ENCODE measurements at regions not wholly inside any gene's neighbourhood (a gene's known extent, or its start where the extent isn't known, plus 50 kb on each side); places are given as distances from the start of the nearest gene placed in this dataset.
"Not testable (repeated sequence)": the region's sequence is repeated elsewhere in the genome, so short reads cannot be mapped to it uniquely, and the experiment has no call there.

DNA sequence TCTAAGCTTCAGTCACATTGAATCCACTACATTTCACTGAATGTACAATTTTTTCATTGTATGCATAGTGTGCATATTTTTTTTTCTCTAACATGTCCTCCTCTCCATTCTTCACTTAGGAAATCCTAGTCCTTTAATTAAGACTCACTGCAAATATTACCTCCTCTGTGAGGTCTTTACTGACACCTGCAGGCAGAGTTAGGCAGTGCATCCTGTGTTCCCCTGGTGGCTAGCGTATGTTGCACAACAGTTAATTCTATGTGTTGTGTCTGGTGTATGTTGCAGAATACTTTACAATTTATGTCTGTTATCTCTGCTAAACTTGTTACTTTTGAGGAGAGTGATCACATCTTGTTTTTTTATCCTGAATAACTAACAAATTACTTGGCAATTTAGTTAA is 82.7 kb upstream of the NBPF20 start:
- H3K4me1 ChIP-seq; H3K27ac ChIP-seq; DNase-seq; H3K36me3 ChIP-seq; H3K4me3 ChIP-seq; intact Hi-C loops (cut with DNase I; ENCODE audit: low total_unique reads); H3K27me3 ChIP-seq; H3K9me3 ChIP-seq: not testable (repeated sequence)
- no CpG with 5 or more reads among the region's 1 CpG for WGBS, 5 donors

DNA sequence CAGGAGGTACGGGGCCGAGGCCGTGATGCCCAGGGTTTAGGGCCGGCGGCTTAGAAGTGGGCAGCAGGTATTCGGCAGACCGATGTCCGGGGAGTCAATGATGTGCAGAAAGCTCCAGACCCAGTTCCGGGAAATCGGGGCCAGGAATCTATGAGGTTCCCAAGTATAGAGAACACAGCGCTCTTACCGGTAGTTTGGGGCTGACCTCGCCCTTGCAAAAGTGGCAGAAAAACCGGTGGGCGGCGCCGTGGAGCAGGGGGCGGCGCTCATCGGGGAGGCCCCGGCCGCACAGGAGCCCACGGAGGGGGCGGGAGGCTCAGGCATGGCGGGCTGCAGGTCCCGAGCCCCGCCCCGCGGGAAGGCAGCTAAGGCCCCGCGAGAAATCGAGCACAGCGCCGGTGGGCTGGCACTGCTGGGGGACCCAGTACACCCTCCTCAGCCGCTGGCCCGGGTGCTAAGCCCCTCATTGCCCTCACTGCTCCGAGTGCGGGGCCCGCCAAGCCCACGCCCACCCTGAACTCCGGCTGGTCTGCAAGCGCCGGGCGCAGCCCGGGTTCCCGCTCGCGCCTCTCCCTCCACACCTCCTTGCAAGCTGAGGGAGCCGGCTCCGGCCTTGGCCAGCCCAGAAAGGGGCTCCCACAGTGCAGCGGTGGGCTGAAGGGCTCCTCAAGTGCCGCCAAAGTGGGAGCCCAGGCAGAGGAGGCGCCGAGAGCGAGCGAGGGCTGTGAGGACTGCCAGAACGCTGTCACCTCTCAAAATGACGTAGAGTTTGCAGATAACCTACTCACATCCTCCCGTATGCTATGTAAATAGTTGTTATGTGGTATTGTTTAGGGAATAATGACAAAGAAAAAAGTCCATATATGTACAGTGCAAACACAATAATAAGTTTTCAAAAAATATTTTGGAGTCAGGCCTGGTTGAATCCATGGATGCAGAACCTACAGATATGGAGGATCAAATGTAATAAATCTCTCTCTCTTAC is 80.6 kb upstream of the NBPF20 start:
- H3K9me3 ChIP-seq; H3K36me3 ChIP-seq; H3K27me3 ChIP-seq; H3K4me1 ChIP-seq; intact Hi-C loops (cut with DNase I; ENCODE audit: low total_unique reads); H3K27ac ChIP-seq; H3K4me3 ChIP-seq; DNase-seq: not testable (repeated sequence)
- WGBS, 5 donors = 11 to 50% (median 34%) methylated on average over 3 to 8 of the region's 59 CpGs

DNA sequence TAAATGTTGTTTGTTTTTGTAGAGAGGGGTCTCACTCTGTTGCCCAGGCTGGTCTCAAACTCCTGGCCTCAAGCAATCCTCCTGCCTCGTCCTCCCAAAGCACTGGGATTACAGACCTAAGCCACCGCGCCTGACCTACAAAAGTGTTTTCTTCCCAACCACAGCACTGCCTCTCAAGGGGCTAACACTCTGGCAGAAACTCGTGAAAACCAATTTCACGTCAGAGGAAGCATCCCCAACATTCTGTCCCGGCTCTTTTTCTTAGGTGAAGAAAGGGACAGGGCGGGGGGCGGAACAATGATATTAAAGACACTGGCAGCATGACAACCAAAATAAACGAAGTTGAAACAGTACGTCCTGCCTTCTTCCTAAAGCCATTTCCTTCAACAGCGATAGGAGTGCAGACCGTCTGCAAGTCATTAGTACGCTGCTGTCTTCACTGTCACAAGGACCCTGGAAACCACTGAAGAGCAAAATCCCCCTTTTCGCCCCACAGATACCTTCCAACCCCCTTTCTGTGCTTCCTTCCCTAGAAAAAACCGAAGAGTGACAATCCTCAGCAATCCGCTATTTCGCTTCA is 79.5 kb upstream of the NBPF20 start:
- H3K27ac ChIP-seq; H3K27me3 ChIP-seq; H3K4me1 ChIP-seq; intact Hi-C loops (cut with DNase I; ENCODE audit: low total_unique reads); H3K36me3 ChIP-seq; H3K9me3 ChIP-seq; H3K4me3 ChIP-seq; DNase-seq: not testable (repeated sequence)
- WGBS, 5 donors = no CpG with 5 or more reads among the region's 17 CpGs

DNA sequence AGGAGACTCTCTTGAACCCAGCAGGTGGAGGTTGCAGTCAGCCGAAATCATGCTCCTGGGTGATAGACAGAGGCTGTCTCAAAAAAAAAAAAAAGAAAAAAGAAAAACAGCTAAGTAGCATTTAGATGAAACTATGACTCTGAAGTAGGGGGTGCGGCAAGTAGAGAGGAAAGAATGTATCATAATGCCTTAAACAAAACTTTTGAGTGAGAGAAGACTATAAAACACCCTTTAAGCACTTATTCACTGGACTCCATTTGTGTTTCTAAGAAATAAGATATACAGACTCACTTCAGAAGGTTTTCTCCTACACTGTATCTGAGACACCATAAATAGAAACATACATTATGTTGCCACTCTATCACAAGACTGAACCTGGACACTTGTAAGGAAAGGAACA is 78.9 kb upstream of the NBPF20 start:
- H3K36me3 ChIP-seq; H3K4me3 ChIP-seq; H3K4me1 ChIP-seq; DNase-seq; H3K9me3 ChIP-seq; H3K27me3 ChIP-seq; H3K27ac ChIP-seq; intact Hi-C loops (cut with DNase I; ENCODE audit: low total_unique reads): not testable (repeated sequence)
- no CpG with 5 or more reads among the region's 2 CpGs for WGBS, 5 donors

DNA sequence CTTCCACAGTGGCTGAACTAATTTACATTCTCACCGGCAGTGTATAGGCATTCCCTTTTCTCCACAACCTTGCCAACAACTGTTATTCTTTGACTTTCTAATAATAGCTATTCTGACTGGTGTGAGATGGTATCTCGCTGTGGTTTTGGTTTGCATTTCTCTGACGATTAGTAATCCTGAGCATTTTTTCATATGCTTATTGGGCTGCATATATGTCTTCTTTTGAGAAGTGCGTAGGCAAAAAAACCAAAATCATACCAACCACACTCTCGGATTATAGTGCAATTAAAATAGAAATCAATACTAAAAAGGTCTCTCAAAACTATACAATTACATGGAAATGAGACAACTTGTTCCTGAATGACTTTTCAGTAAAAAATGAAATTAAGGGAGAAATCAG is 74.8 kb upstream of the NBPF20 start:
- WGBS, 5 donors = no CpG with 5 or more reads among the region's 5 CpGs
- H3K4me1 ChIP-seq; H3K9me3 ChIP-seq; H3K4me3 ChIP-seq; H3K27me3 ChIP-seq; H3K36me3 ChIP-seq; H3K27ac ChIP-seq; intact Hi-C loops (cut with DNase I; ENCODE audit: low total_unique reads); DNase-seq: not testable (repeated sequence)

DNA sequence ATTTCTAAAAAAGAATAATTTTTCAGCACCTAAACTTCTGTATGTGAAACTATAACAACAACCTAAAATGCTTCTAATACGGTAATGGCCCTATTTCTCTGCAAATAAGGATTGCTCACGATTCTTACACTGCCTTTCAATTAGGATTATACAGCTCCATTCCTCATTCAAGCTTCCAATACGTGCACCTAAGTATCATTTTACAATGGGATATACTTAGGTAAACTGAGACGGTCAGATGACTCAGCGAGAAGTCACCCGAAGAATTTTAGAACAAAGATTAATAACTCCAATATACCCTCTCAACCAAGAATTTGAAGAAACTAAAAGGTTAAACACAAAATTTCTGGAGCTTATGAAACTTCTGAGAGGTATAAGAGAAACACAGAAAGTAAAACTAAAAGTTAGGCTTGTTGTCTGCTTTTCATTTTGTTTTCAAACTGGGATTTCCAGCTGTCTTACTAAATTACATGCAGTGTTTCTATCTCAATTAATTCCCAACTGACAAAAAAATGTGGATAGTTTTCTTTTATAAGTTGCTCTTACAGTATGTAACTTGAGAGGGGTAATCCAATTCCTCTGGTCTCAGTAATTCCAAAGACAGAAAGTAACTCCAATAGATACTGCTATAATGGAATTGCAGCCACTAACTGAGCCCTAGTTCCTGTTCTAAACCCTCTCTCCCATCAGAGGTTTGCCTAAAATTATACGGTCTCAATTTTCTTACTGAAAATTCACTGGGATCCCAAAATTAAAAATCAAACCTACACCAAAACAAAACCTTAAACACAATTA is 69.9 kb upstream of the NBPF20 start:
- H3K36me3 ChIP-seq; DNase-seq; H3K4me3 ChIP-seq; H3K27me3 ChIP-seq; H3K4me1 ChIP-seq; H3K27ac ChIP-seq; intact Hi-C loops (cut with DNase I; ENCODE audit: low total_unique reads); H3K9me3 ChIP-seq: not testable (repeated sequence)
- 57 to 78% (median 68%) methylated on average over 2 to 3 of the region's 7 CpGs for WGBS, 5 donors

DNA sequence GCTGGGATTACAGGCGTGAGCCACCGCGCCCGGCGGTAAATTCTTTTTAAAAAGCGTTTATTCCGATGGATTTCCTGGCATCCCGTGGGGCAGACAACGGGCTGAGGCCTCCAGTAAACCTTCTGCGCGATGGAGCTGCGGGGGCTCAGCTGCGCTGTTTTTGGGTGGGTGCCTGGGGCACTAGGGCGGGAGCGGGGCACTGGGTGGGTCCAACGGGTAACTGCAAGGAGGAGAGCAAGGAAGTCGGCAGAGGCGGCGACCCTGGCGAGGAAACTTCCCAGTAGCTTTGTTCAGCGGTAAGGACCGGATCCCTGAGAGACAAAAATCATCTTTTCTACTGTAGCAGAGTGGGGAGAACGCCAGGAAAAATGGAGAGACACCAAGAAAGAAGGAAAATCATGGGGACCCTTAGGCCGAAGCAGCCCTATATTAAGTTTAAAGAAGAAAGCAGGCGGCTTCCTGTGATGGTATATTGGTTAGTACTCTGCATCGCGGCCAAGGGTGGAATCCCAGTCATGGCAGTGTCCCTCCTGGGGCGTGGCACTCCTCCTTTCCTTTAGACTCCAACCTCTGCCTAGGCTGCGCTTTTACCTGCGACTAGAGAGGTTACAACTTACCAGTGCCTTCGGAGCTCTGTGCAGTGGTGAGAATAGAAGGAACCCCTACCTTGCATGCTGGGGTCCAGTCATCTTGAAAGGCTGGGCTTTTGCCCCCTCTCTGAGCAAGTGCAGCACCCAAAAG is 63.0 kb upstream of the NBPF20 start:
- intact Hi-C loops (cut with DNase I; ENCODE audit: low total_unique reads); H3K9me3 ChIP-seq; H3K4me3 ChIP-seq; H3K4me1 ChIP-seq; H3K36me3 ChIP-seq; DNase-seq; H3K27ac ChIP-seq: not testable (repeated sequence)
- WGBS, 5 donors = 12 to 24% (median 20%) methylated on average over 6 to 7 of the region's 31 CpGs; no CpG with 5 or more reads in 2 of the 5 donors
- H3K27me3 ChIP-seq = peaks cover 0 to 31% (median 0%) of the 10 kb centered on the region in 3 donors

DNA sequence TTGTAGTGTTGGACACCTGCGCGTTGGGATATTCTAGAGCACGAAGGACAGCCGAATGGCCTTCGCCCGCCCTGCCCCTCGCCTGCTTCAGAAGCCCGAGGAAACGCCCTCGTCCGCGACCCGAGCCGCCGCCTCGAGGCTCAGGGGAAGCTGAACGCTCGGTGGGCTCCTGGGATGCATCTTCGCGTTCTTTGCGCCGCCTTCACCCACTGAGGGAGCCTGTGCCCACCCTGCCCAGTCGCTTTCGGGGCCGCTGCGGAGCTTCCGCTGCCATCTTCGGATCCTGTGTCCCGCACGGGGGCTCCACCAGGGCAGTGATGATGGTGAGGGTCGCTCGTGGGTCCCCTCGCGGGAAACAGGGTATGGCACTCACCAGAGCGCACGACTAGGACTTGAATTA is 61.8 kb upstream of the NBPF20 start:
- 0 to 5% (median 3%) methylated on average over 2 to 32 of the region's 36 CpGs; no CpG with 5 or more reads in 1 of the 5 donors for WGBS, 5 donors
- H3K27me3 ChIP-seq = peaks cover 0 to 31% (median 0%) of the 10 kb centered on the region in 3 donors
- H3K9me3 ChIP-seq; H3K36me3 ChIP-seq; H3K27ac ChIP-seq; H3K4me1 ChIP-seq; DNase-seq; intact Hi-C loops (cut with DNase I; ENCODE audit: low total_unique reads): not testable (repeated sequence)
- H3K4me3 ChIP-seq = peak overlapping the region in 3 of 4 donors; percentile 20 to 28 (median 26)

DNA sequence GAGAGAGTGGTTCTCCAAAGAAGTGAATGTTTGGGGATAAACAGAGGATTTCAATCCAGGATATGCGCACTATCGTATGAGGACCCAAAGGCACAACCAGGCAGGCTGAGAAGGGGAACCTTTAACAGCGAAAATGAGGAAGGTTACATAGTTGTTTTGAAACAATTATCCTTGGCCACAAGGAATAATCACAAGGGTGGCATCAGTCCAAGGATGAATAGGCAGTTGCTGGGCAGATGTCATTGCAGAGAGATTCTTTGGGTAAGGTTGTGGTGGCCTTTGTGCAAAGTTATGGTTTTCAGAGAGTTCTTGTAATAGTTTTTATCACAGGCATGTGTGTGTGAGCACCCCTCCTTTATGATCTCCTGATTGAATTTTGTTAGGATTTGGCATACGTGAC is 58.9 kb upstream of the NBPF20 start:
- H3K27ac ChIP-seq; H3K9me3 ChIP-seq; DNase-seq; H3K4me1 ChIP-seq; H3K4me3 ChIP-seq; intact Hi-C loops (cut with DNase I; ENCODE audit: low total_unique reads); H3K36me3 ChIP-seq: not testable (repeated sequence)
- H3K27me3 ChIP-seq = peaks cover 0 to 31% (median 0%) of the 10 kb centered on the region in 3 donors
- WGBS, 5 donors = 72 to 84% (median 75%) methylated on average over 2 to 3 of the region's 4 CpGs

DNA sequence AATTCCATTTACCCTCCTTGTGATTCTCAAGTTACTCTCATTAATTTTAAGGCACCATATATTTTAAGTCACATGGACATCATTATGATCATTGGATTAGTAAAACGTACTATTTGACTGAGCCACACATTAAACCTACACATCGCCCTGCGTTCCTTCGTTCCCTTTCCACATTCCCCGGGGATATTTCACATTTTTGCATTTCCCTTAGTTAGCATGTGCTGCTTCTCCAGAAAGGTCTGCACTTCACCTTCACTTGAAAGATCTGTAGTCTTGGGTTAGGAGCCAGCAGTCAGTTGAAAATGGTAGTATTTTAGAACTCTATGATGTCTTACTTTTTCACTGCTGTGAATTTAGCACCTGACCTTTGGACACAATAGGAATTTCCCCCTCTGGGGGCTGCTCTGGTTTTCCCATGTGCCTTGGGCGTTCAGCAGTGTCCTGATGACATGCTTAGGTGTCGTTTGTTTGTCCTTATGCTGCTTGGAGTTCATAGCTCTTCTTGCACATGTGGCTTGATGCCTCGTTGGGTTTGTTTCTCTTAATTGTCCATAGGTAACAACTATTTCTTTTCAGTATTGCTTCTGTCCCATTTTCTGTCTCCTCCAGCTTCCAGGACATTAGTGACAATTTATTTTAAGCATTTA is 56.9 kb upstream of the NBPF20 start:
- 25 to 42% (median 35%) methylated on average over 7 of the region's 8 CpGs for WGBS, 5 donors
- H3K4me3 ChIP-seq; intact Hi-C loops (cut with DNase I; ENCODE audit: low total_unique reads); DNase-seq; H3K36me3 ChIP-seq; H3K9me3 ChIP-seq; H3K27ac ChIP-seq; H3K4me1 ChIP-seq: not testable (repeated sequence)
- H3K27me3 ChIP-seq = peaks cover 0 to 24% (median 0%) of the 10 kb centered on the region in 3 donors

DNA sequence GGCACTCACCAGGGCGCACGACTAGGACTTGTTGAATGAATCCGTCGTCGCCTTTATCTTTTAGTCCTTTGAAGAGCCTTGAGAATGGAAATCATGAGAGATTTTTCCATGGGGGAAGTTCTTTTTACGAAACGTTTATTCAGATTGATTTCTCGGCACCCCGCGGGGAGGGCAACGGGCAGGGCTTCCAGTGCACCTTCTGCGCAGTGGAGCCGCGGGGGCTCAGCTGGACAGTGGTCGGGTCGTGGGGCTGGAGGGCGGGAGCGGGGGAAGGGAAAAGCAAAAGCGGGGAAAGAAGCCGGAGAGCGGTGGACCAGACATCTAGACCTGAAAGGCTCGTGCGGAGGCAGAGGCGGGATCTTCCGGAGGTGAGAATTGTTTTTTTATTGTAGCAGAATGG is 50.6 kb upstream of the NBPF20 start:
- H3K4me1 ChIP-seq = peaks cover 0 to 11% (median 5%) of the 10 kb centered on the region in 4 donors
- H3K27ac ChIP-seq; DNase-seq; H3K9me3 ChIP-seq; H3K36me3 ChIP-seq; intact Hi-C loops (cut with DNase I; ENCODE audit: low total_unique reads): not testable (repeated sequence)
- H3K27me3 ChIP-seq = peaks cover 0 to 23% (median 8%) of the 10 kb centered on the region in 3 donors
- peak overlapping the region in 2 of 4 donors; percentile 3 to 29 for H3K4me3 ChIP-seq
- WGBS, 5 donors = 2 to 9% (median 4%) methylated on average over 20 to 25 of the region's 25 CpGs

All from stomach (tissue), 8 donors.